ENCODE measurements at regions not wholly inside any gene's neighbourhood (a gene's known extent, or its start where the extent isn't known, plus 50 kb on each side); places are given as distances from the start of the nearest gene placed in this dataset.

- no peak for DNase-seq
- Histone ChIP-seq H3K9me3 (no peaks in the 10 kb centered on the region), H3K4me1 (no peaks in the 10 kb centered on the region), H3K36me3 (no peaks in the 10 kb centered on the region), H3K4me3 (no peak overlapping the region), H3K27ac (no peak overlapping the region), H3K27me3 (no peaks in the 10 kb centered on the region)
- TF ChIP-seq CTCF (IDR thresholded peaks at IDR 0.05) (no peak), POLR2A (IDR thresholded peaks at IDR 0.05) (no peak), EP300 (IDR thresholded peaks at IDR 0.05; ENCODE audit: low read depth) (no peak), POLR2AphosphoS5 (IDR thresholded peaks at IDR 0.05) (no peak)
- intact Hi-C loops (cut with DNase I; ENCODE audit: low total_unique reads) (no loop called here), in situ Hi-C loops (cut with MboI; ENCODE audit: low pct_ligation_motif_present in 1 of 4, low pct_unique_long_range_greater_than_20kb in 1 of 4, low sequenced_read_pairs in 3 of 4) (no loop called here)
- 70 to 73% methylated on average over 4 of the region's 4 CpGs for WGBS, 2 donors (ENCODE audit: low coverage in 1 of 2)
These were observed 111.3 kb upstream of the ERG start for GRCh38 chr21:38609580-38609979.

GRCh38 chr21:38610623-38611251 lies 112.5 kb upstream of the ERG start:
- no peak for DNase-seq
- no peak for TF ChIP-seq EP300 (IDR thresholded peaks at IDR 0.05; ENCODE audit: low read depth)
- no peaks in the 10 kb centered on the region for H3K36me3 ChIP-seq
- H3K27me3 ChIP-seq: no peaks in the 10 kb centered on the region
- 86 to 88% methylated on average over 3 to 9 of the region's 9 CpGs for WGBS, 2 donors (ENCODE audit: low coverage in 1 of 2)
- no peaks in the 10 kb centered on the region for H3K9me3 ChIP-seq
- H3K27ac ChIP-seq: no peak overlapping the region
- H3K4me1 ChIP-seq: no peaks in the 10 kb centered on the region
- in situ Hi-C loops (cut with MboI; ENCODE audit: low pct_ligation_motif_present in 1 of 4, low pct_unique_long_range_greater_than_20kb in 1 of 4, low sequenced_read_pairs in 3 of 4) (no loop called here), intact Hi-C loops (cut with DNase I; ENCODE audit: low total_unique reads) (no loop called here)
- H3K4me3 ChIP-seq: no peak overlapping the region

- no peak overlapping the region for H3K27ac ChIP-seq
- H3K9me3 ChIP-seq: no peaks in the 10 kb centered on the region
- intact Hi-C loops (cut with DNase I; ENCODE audit: low total_unique reads): no loop called here
- no peak for TF ChIP-seq CTCF (IDR thresholded peaks at IDR 0.05)
- no peak for TF ChIP-seq POLR2AphosphoS5 (IDR thresholded peaks at IDR 0.05)
- no peak for TF ChIP-seq EP300 (IDR thresholded peaks at IDR 0.05; ENCODE audit: low read depth)
- no peak for TF ChIP-seq POLR2A (IDR thresholded peaks at IDR 0.05)
- no peaks in the 10 kb centered on the region for H3K36me3 ChIP-seq
- no peaks in the 10 kb centered on the region for H3K4me1 ChIP-seq
- H3K4me3 ChIP-seq: no peak overlapping the region
- DNase-seq: no peak
- no peaks in the 10 kb centered on the region for H3K27me3 ChIP-seq
- 79 to 80% methylated on average over 6 to 8 of the region's 8 CpGs for WGBS, 2 donors (ENCODE audit: low coverage in 1 of 2)
- in situ Hi-C loops (cut with MboI; ENCODE audit: low pct_ligation_motif_present in 1 of 4, low pct_unique_long_range_greater_than_20kb in 1 of 4, low sequenced_read_pairs in 3 of 4): no loop called here
These were observed 113.0 kb upstream of the ERG start for GRCh38 chr21:38611277-38611676.

GRCh38 chr21:38613686-38614085 lies 115.4 kb upstream of the ERG start:
- Histone ChIP-seq H3K4me3 (no peak overlapping the region), H3K27me3 (no peaks in the 10 kb centered on the region), H3K9me3 (no peaks in the 10 kb centered on the region), H3K27ac (no peak overlapping the region), H3K4me1 (no peaks in the 10 kb centered on the region), H3K36me3 (no peaks in the 10 kb centered on the region)
- TF ChIP-seq POLR2A (IDR thresholded peaks at IDR 0.05) (no peak), EP300 (IDR thresholded peaks at IDR 0.05; ENCODE audit: low read depth) (no peak), CTCF (IDR thresholded peaks at IDR 0.05) (no peak), POLR2AphosphoS5 (IDR thresholded peaks at IDR 0.05) (no peak)
- in situ Hi-C loops (cut with MboI; ENCODE audit: low pct_ligation_motif_present in 1 of 4, low pct_unique_long_range_greater_than_20kb in 1 of 4, low sequenced_read_pairs in 3 of 4): no loop called here
- DNase-seq: no peak
- intact Hi-C loops (cut with DNase I; ENCODE audit: low total_unique reads): no loop called here
- WGBS, 2 donors (ENCODE audit: low coverage in 1 of 2): 88% methylated on average over 6 of the region's 6 CpGs; no CpG with 5 or more reads in 1 of the 2 donors

- no peak overlapping the region for H3K4me3 ChIP-seq
- no peaks in the 10 kb centered on the region for H3K36me3 ChIP-seq
- DNase-seq: no peak
- 86 to 89% methylated on average over 4 to 5 of the region's 5 CpGs for WGBS, 2 donors (ENCODE audit: low coverage in 1 of 2)
- no peaks in the 10 kb centered on the region for H3K4me1 ChIP-seq
- in situ Hi-C loops (cut with MboI; ENCODE audit: low pct_ligation_motif_present in 1 of 4, low pct_unique_long_range_greater_than_20kb in 1 of 4, low sequenced_read_pairs in 3 of 4) (no loop called here), intact Hi-C loops (cut with DNase I; ENCODE audit: low total_unique reads) (no loop called here)
- H3K27ac ChIP-seq: no peak overlapping the region
- H3K27me3 ChIP-seq: no peaks in the 10 kb centered on the region
- no peaks in the 10 kb centered on the region for H3K9me3 ChIP-seq
- TF ChIP-seq POLR2AphosphoS5 (IDR thresholded peaks at IDR 0.05) (no peak), CTCF (IDR thresholded peaks at IDR 0.05) (no peak), EP300 (IDR thresholded peaks at IDR 0.05; ENCODE audit: low read depth) (no peak), POLR2A (IDR thresholded peaks at IDR 0.05) (no peak)
These were observed 116.3 kb upstream of the ERG start for GRCh38 chr21:38614558-38614957.
